Mesenchymal stem cell (in vitro differentiated cells and primary cell): ENCODE measurements at regions not wholly inside any gene's neighbourhood (a gene's known extent, or its start where the extent isn't known, plus 50 kb on each side); places are given as distances from the start of the nearest gene placed in this dataset.
"Not testable (repeated sequence)": the region's sequence is repeated elsewhere in the genome, so short reads cannot be mapped to it uniquely, and the experiment has no call there.

Experiments used
- DNase-seq: peaks from one replicate; pipeline ENCODE4 v3.0.0-alpha.2; 2013
- H2AFZ ChIP-seq: one replicate; pipeline ENCODE4 v1.6.1; 2013; ENCODE audit warnings: low read depth, mild to moderate bottlenecking, control low read depth, inconsistent platforms, low read length, moderate library complexity
- H2AK5ac ChIP-seq: 2 replicates; pipeline ENCODE4 v1.6.1; 2013; ENCODE audit warnings: low read length, moderate library complexity, mild to moderate bottlenecking, inconsistent platforms; ENCODE audit not compliant: severe bottlenecking
- H2BK120ac ChIP-seq: one replicate; pipeline ENCODE4 v1.6.1; 2013; ENCODE audit warnings: low read depth, mild to moderate bottlenecking, inconsistent platforms, low read length, moderate library complexity
- H2BK12ac ChIP-seq, 2 experiments: one replicate each; pipeline ENCODE4 v1.6.1; 2013; ENCODE audit warnings: inconsistent platforms in 2 of 2, low read length in 2 of 2, mild to moderate bottlenecking in 2 of 2, moderate library complexity in 2 of 2, control low read depth in 1 of 2
- H2BK15ac ChIP-seq: one replicate; pipeline ENCODE4 v1.6.1; 2013; ENCODE audit warnings: mild to moderate bottlenecking, low read depth, inconsistent platforms; ENCODE audit not compliant: poor library complexity, severe bottlenecking
- H2BK5ac ChIP-seq: 2 replicates; pipeline ENCODE4 v1.6.1; 2013; ENCODE audit warnings: low read depth, mild to moderate bottlenecking, low read length, control low read depth, inconsistent platforms; ENCODE audit not compliant: poor library complexity, severe bottlenecking
- H3K14ac ChIP-seq, 2 experiments: one replicate each; pipeline ENCODE4 v1.6.1; 2013; ENCODE audit warnings: inconsistent platforms in 2 of 2, low read length in 2 of 2, control low read depth in 1 of 2, mild to moderate bottlenecking in 1 of 2, moderate library complexity in 1 of 2
- H3K18ac ChIP-seq, 2 experiments: one replicate each; pipeline ENCODE4 v1.6.1; 2013; ENCODE audit warnings: inconsistent platforms in 2 of 2, low read length in 2 of 2, control low read depth in 1 of 2, low read depth in 1 of 2, mild to moderate bottlenecking in 1 of 2
- H3K23ac ChIP-seq, 2 experiments: one replicate each; pipeline ENCODE4 v1.6.1; 2013; ENCODE audit warnings: inconsistent platforms in 2 of 2, low read length in 2 of 2, mild to moderate bottlenecking in 2 of 2, moderate library complexity in 2 of 2, control low read depth in 1 of 2
- H3K27ac ChIP-seq: 2 replicates; pipeline ENCODE4 v1.5.1; 2013; ENCODE audit warnings: mild to moderate bottlenecking, moderate library complexity, low read length, control low read depth, inconsistent platforms; ENCODE audit not compliant: poor library complexity, severe bottlenecking
- H3K27me3 ChIP-seq, 2 experiments: 2 replicates each; pipeline versions ENCODE4 v1.6.1 to v1.7.0; 2013; ENCODE audit warnings: low read length in 2 of 2, mild to moderate bottlenecking in 2 of 2, moderate library complexity in 2 of 2, control low read depth in 1 of 2, inconsistent platforms in 1 of 2; ENCODE audit not compliant: control insufficient read depth in 1 of 2, insufficient read depth in 1 of 2
- H3K36me3 ChIP-seq, 2 experiments: 2 replicates each; pipeline versions ENCODE4 v1.6.1 to v1.7.0; 2013; ENCODE audit warnings: low read length in 2 of 2, control low read depth in 1 of 2, inconsistent platforms in 1 of 2, low read depth in 1 of 2, mild to moderate bottlenecking in 1 of 2; ENCODE audit not compliant: insufficient read depth in 2 of 2, control insufficient read depth in 1 of 2
- H3K4ac ChIP-seq, 2 experiments: one replicate each; pipeline ENCODE4 v1.6.1; 2013; ENCODE audit warnings: inconsistent platforms in 2 of 2, low read length in 2 of 2, mild to moderate bottlenecking in 2 of 2, moderate library complexity in 2 of 2, control low read depth in 1 of 2, low read depth in 1 of 2
- H3K4me1 ChIP-seq: 2 replicates; pipeline ENCODE4 v1.6.1; 2013; ENCODE audit warnings: low read depth, low read length, control low read depth; ENCODE audit not compliant: control insufficient read depth, insufficient read depth
- H3K4me2 ChIP-seq: 2 replicates; pipeline ENCODE4 v1.6.1; 2013; ENCODE audit warnings: low read length, mild to moderate bottlenecking, inconsistent platforms; ENCODE audit not compliant: poor library complexity, severe bottlenecking
- H3K4me3 ChIP-seq, 2 experiments: 2 replicates each; pipeline versions ENCODE4 v1.5.1 to v1.7.0; 2013; ENCODE audit warnings: low read length in 2 of 2, mild to moderate bottlenecking in 2 of 2, control low read depth in 1 of 2, low read depth in 1 of 2; ENCODE audit not compliant: insufficient read depth in 1 of 2
- H3K79me1 ChIP-seq: replicated peaks from 2 replicates; pipeline ENCODE4 v1.6.1; 2013; ENCODE audit warnings: mild to moderate bottlenecking, control low read depth, low read length, inconsistent platforms; ENCODE audit not compliant: poor library complexity, severe bottlenecking
- H3K9ac ChIP-seq: 2 replicates; pipeline ENCODE4 v1.7.0; 2013; ENCODE audit warnings: mild to moderate bottlenecking, low read length, moderate library complexity
- H3K9me3 ChIP-seq: 2 replicates; pipeline ENCODE4 v1.7.0; 2013; ENCODE audit warnings: mild to moderate bottlenecking, low read length; ENCODE audit not compliant: control insufficient read depth
- H4K8ac ChIP-seq: one replicate; pipeline ENCODE4 v1.6.1; 2013; ENCODE audit warnings: inconsistent platforms, mild to moderate bottlenecking, low read length, moderate library complexity
- H4K91ac ChIP-seq: one replicate; pipeline ENCODE4 v1.6.1; 2013; ENCODE audit warnings: mild to moderate bottlenecking, low read length, inconsistent platforms
- WGBS: methylation state at CpG from one replicate; pipeline ENCODE4 v1.1.7; 2013; ENCODE audit warnings: mixed read lengths; 5-methylcytosine and 5-hydroxymethylcytosine counted together

DNA sequence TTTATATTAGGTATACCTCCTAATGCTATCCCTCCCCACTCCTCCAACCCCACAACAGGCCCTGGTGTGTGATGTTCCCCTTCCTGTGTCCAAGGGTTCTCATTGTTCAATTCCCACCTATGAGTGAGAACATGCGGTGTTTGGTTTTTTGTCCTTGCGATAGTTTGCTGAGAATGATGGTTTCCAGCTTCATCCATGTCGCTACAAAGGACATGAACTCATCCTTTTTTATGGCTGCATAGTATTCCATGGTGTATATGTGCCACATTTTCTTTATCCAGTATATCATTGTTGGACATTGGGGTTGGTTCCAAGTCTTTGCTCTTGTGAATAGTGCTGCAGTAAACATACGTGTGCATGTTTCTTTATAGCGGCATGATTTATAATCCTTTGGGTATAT is 345.1 kb upstream of the FANCL start:
- H2AFZ ChIP-seq, H3K36me3 ChIP-seq, H3K14ac ChIP-seq, DNase-seq, H3K9me3 ChIP-seq, H3K27ac ChIP-seq, H3K18ac ChIP-seq, H3K4me3 ChIP-seq, H3K4me1 ChIP-seq, H2BK12ac ChIP-seq, H4K91ac ChIP-seq, H2BK5ac ChIP-seq, H2BK15ac ChIP-seq, H3K79me1 ChIP-seq, H3K4ac ChIP-seq, H4K8ac ChIP-seq, H3K23ac ChIP-seq, H3K9ac ChIP-seq, H2AK5ac ChIP-seq, H2BK120ac ChIP-seq, H3K27me3 ChIP-seq, H3K4me2 ChIP-seq: not testable (repeated sequence)
- 100% methylated on average over 1 of the region's 5 CpGs for WGBS

DNA sequence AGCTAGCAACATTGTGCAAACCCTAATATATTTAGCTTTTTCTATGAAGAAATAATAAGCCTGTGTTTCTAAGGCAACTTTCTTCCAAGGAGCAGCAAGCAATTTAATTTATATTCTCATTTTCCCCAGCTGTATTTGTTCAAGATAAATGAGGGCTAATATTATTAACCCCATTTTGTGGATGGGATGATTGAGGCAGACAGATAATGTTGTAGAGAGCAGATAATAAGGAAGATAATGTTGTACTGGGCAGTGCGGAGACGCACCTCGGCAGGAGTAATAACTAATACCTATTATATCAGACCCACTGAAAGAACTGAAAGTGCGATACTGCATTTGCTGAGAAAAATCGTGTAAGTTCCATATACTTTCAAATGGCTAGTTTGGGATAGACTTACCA is 344.1 kb upstream of the FANCL start:
- no peak overlapping the region for H2BK12ac ChIP-seq
- no peaks in the 10 kb centered on the region for H3K9me3 ChIP-seq
- H3K23ac ChIP-seq = no peak overlapping the region
- H4K91ac ChIP-seq = no peak overlapping the region
- H3K4ac ChIP-seq = no peak overlapping the region
- H3K79me1 ChIP-seq = no peaks in the 10 kb centered on the region
- H3K14ac ChIP-seq = no peak overlapping the region
- no peak overlapping the region for H3K9ac ChIP-seq
- no peak overlapping the region for H3K4me2 ChIP-seq
- no peak overlapping the region for H4K8ac ChIP-seq
- no peaks in the 10 kb centered on the region for H3K4me1 ChIP-seq
- H2AK5ac ChIP-seq = no peak overlapping the region
- H2AFZ ChIP-seq = no peak overlapping the region
- no peak overlapping the region for H2BK15ac ChIP-seq
- H2BK5ac ChIP-seq = no peak overlapping the region
- no peaks in the 10 kb centered on the region for H3K27me3 ChIP-seq
- no peak overlapping the region for H3K27ac ChIP-seq
- no peak overlapping the region for H3K4me3 ChIP-seq
- no peak overlapping the region for H2BK120ac ChIP-seq
- H3K18ac ChIP-seq = no peak overlapping the region
- WGBS = 97% methylated on average over 2 of the region's 5 CpGs
- no peak for DNase-seq
- H3K36me3 ChIP-seq = no peaks in the 10 kb centered on the region

DNA sequence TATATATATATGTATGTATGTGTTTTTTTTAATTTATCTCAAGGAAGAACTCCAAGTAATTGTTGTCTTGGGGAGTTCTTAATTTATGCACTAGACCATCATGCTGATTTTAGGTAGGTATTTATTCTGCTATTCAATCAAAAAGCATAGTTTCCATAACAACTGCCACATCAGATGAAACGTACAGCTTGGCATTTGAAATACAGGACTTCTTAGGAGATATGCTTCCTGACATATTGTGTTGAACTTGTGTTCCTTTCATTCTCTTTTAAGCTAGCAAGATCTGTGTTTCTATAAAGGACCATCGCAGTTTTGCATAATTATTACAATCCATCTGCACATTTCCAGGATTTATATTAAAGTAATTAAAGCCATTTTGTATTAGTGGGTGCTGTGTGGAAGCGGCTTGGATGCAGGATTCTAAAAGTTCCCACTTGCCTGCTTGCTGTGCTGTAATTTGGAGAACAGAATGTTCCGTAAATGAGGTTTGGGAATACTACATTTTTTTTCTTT is 343.5 kb upstream of the FANCL start:
- no peak overlapping the region for H3K14ac ChIP-seq
- H3K4me3 ChIP-seq = no peak overlapping the region
- WGBS = no CpG with 5 or more reads among the region's 4 CpGs
- no peaks in the 10 kb centered on the region for H3K36me3 ChIP-seq
- no peaks in the 10 kb centered on the region for H3K9me3 ChIP-seq
- H3K27ac ChIP-seq = no peak overlapping the region
- no peak overlapping the region for H2BK12ac ChIP-seq
- H3K18ac ChIP-seq = no peak overlapping the region
- no peak overlapping the region for H3K23ac ChIP-seq
- no peak overlapping the region for H4K8ac ChIP-seq
- no peaks in the 10 kb centered on the region for H3K27me3 ChIP-seq
- no peak for DNase-seq
- H2BK120ac ChIP-seq = no peak overlapping the region
- no peak overlapping the region for H2AK5ac ChIP-seq
- H4K91ac ChIP-seq = no peak overlapping the region
- H3K9ac ChIP-seq = no peak overlapping the region
- no peaks in the 10 kb centered on the region for H3K4me1 ChIP-seq
- H2AFZ ChIP-seq = no peak overlapping the region
- no peak overlapping the region for H2BK5ac ChIP-seq
- no peak overlapping the region for H3K4ac ChIP-seq
- no peak overlapping the region for H3K4me2 ChIP-seq
- no peaks in the 10 kb centered on the region for H3K79me1 ChIP-seq
- no peak overlapping the region for H2BK15ac ChIP-seq

DNA sequence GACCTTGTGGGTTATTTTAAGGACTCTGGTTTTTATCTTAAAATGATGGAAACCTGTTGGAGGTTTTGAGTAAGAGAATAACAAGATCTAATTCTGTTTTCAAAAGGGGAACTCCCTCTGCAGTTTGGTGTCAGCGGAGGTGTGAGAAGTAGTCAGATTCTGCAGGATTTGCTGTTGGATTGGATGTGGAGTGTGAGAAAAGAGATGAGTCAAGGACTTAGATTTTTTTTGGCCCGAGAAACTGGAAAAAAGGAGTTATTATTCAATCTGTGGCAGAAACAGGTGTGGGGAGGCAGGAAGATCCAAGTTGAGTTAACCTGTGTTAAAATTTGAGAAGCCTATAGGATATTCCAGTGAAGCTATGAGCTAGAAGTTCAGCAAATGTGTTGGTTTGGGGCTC is 337.2 kb upstream of the FANCL start:
- Histone ChIP-seq H3K18ac (no peak overlapping the region), H3K36me3 (no peaks in the 10 kb centered on the region), H3K4me3 (no peak overlapping the region), H3K4me1 (no peaks in the 10 kb centered on the region), H3K27me3 (no peaks in the 10 kb centered on the region), H4K91ac (no peak overlapping the region), H3K79me1 (no peaks in the 10 kb centered on the region), H2AK5ac (no peak overlapping the region), H4K8ac (no peak overlapping the region), H2BK15ac (no peak overlapping the region), H2BK120ac (no peak overlapping the region), H3K14ac (no peak overlapping the region), H3K9ac (no peak overlapping the region), H3K4ac (no peak overlapping the region), H2AFZ (no peak overlapping the region), H3K27ac (no peak overlapping the region), H3K9me3 (no peaks in the 10 kb centered on the region), H3K4me2 (no peak overlapping the region), H2BK12ac (no peak overlapping the region), H2BK5ac (no peak overlapping the region), H3K23ac (no peak overlapping the region)
- no peak for DNase-seq
- 90% methylated on average over 2 of the region's 2 CpGs for WGBS
